Motor neuron (in vitro differentiated cells): ENCODE measurements at regions not wholly inside any gene's neighbourhood (a gene's known extent, or its start where the extent isn't known, plus 50 kb on each side); places are given as distances from the start of the nearest gene placed in this dataset.
A peak's percentile ranks its signal among the peaks of the same experiment; 100 is the strongest.

Experiments used
- ATAC-seq, 8 experiments: fragments of 200-7000 bp; cut with Tn5 transposase; replicated peaks in 6 of 8; 2 replicates each; pipeline ENCODE4 v1.8.0; 2021; ENCODE audit warnings: mild to moderate bottlenecking in 8 of 8, moderate library complexity in 8 of 8
- H3K27ac ChIP-seq, 2 donors: fragments of 250-450 bp; sonication (Bioruptor Pico); 2 replicates each; pipeline ENCODE4 v1.9.0; 2021; ENCODE audit warnings: antibody characterized with exemption in 2 of 2, mild to moderate bottlenecking in 2 of 2, moderate library complexity in 1 of 2
- H3K4me1 ChIP-seq, 2 donors: fragments of 250-450 bp; sonication (Bioruptor Pico); replicated peaks in 1 of 2; 2 replicates each; pipeline ENCODE4 v1.6.1; 2021; ENCODE audit warnings: antibody characterized with exemption in 2 of 2, mild to moderate bottlenecking in 2 of 2, moderate library complexity in 1 of 2
- H3K4me3 ChIP-seq, 5 donors: fragments of 250-450 bp; sonication (Bioruptor Pico); 2 replicates each; pipeline ENCODE4 v1.9.0; 2021; ENCODE audit warnings: antibody characterized with exemption in 5 of 5, mild to moderate bottlenecking in 5 of 5, moderate library complexity in 4 of 5
- WGBS, 10 experiments: fragments of 450-650 bp; shearing (Covaris generic); methylation state at CpG; one replicate each; pipeline ENCODE4 v1.0.0; 2022; 5-methylcytosine and 5-hydroxymethylcytosine counted together
- in situ Hi-C, 9 experiments: fragments of 400-800 bp; cut with MboI; loops; one replicate each; pipeline ENCODE4 v1.15.0; 2021; ENCODE audit warnings: low sequenced_read_pairs in 9 of 9, low pct_unique_long_range_greater_than_20kb in 2 of 9; ENCODE audit not compliant: unreplicated experiment in 9 of 9

- no peak overlapping the region for H3K4me3 ChIP-seq
- peaks cover 6 to 7% of the 10 kb centered on the region in 2 donors for H3K4me1 ChIP-seq
- H3K27ac ChIP-seq, result no peak overlapping the region
- WGBS, 10 experiments, result 60 to 100% (median 100%) methylated on average over 1 to 5 of the region's 6 CpGs; no CpG with 5 or more reads in 3 of the 10 experiments
- in situ Hi-C loops, result no loop called here
- ATAC-seq, result no peak
These were observed 54.2 kb upstream of the NAA20 start for GRCh38 chr20:19962958-19963357.

DNA sequence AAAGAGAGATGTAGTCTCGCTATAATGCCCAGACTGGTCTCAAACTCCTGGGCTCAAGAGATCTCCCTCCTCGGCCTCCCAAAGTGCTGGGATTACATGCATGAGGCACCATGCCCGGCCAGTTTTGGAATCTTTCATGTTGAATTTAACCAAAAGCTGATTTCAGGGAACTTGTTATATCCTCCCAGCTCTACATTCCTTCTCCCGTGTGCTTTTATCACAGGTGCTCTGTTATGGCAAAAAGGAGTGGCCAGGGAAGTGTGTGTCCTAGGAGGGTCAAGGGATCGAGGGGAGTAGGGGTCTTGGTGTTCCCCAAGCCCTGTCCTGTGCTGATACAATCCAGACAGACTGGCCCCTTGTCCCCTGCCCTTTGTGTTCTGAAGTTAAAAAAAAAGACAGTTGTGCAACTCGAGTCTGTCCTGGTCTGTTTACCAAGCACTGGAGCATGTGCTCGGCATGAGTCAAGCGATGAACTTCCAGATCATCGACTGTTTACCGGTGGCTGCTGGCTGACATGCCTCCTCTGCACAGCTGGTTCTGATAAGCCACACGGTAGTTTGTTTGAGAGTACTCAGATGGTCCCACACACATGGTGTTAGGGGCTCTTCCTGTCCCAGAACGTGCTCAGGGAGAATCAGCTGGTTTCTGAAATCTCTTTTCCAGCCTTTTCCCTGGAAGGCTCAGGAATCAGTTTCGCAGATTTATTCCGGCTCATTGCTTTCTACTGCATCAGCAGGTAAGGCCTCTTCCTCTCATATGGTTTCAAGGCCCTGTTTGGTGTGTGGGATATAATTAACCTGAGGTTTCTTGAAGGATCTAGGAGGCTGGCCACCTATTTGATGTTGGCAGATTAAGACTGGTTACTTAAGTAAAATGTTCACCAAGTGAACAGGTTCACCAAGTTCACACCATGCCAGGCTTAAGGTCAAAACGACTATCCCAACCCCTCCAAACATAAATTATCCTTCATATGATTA lies 52.6 kb upstream of the NAA20 start:
- in situ Hi-C loops, result no loop called here
- H3K4me1 ChIP-seq, result no peaks in the 10 kb centered on the region
- no peak overlapping the region for H3K4me3 ChIP-seq
- ATAC-seq, result peak in 7 of 8 experiments; percentile 30 to 63 (median 45)
- H3K27ac ChIP-seq, result no peak overlapping the region
- WGBS, 10 experiments, result 32 to 100% (median 80%) methylated on average over 2 to 15 of the region's 15 CpGs

- WGBS, 10 experiments, result 60 to 100% methylated on average over 1 of the region's 1 CpG; no CpG with 5 or more reads in 8 of the 10 experiments
- ATAC-seq, result no peak
- Histone ChIP-seq H3K27ac (no peak overlapping the region), H3K4me3 (no peak overlapping the region), H3K4me1 (no peaks in the 10 kb centered on the region)
- in situ Hi-C loops, result no loop called here
These were observed 50.3 kb upstream of the NAA20 start for GRCh38 chr20:19966840-19967239.
